ENCODE measurements at regions not wholly inside any gene's neighbourhood (a gene's known extent, or its start where the extent isn't known, plus 50 kb on each side); places are given as distances from the start of the nearest gene placed in this dataset.
"Not testable (repeated sequence)": the region's sequence is repeated elsewhere in the genome, so short reads cannot be mapped to it uniquely, and the experiment has no call there.

DNA sequence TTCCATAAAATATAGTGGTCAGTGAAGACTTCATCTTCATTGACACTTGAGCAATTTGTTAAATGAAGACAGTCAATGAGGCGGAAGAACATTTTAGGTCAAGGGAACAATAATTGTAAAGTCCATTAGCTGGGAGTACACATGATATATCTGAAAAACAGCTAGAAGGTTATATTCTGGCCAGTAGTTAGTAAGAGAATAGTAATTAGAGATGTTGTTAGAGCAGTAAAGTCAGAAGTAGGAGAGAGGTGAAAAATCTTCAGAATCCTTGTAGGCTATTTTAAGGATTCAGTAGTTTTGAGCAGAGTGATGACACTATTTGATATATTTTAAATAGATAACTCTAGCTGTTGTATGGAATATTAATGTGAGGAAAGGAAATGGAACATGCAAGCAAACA lies 915.6 kb upstream of the NEGR1 start:
- TF ChIP-seq, protein P1, sequence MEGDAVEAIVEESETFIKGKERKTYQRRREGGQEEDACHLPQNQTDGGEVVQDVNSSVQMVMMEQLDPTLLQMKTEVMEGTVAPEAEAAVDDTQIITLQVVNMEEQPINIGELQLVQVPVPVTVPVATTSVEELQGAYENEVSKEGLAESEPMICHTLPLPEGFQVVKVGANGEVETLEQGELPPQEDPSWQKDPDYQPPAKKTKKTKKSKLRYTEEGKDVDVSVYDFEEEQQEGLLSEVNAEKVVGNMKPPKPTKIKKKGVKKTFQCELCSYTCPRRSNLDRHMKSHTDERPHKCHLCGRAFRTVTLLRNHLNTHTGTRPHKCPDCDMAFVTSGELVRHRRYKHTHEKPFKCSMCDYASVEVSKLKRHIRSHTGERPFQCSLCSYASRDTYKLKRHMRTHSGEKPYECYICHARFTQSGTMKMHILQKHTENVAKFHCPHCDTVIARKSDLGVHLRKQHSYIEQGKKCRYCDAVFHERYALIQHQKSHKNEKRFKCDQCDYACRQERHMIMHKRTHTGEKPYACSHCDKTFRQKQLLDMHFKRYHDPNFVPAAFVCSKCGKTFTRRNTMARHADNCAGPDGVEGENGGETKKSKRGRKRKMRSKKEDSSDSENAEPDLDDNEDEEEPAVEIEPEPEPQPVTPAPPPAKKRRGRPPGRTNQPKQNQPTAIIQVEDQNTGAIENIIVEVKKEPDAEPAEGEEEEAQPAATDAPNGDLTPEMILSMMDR (IDR thresholded peaks at IDR 0.05): no peak

DNA sequence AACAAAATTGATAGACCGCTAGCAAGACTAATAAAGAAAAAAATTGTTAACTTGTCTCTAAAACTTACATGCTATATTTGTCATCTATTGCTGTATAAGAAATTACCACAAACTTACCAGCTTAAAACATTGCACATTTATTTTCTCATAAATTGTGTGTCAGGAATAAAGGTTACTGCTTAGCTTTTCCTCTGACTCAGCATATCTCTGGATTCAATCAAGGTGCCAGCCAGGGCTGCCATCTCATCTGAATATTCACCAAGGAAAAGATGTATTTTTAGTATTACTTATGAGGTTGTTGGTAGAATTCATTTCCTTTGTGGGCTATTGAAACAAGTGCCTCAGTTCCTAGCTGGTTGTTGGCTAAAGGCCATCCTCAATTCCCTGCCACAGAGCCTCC lies 912.6 kb upstream of the NEGR1 start:
- TF ChIP-seq, protein P1 (IDR thresholded peaks at IDR 0.05): no peak

More for the DNA sequence above, 915.6 kb upstream of the NEGR1 start:
- Mint-ChIP-seq H3K4me1 (no peaks in the 10 kb centered on the region), H3K27ac (no peak overlapping the region), H3K36me3 (ENCODE audit: low read depth) (no peaks in the 10 kb centered on the region), H3K9me3 (no peaks in the 10 kb centered on the region), H3K4me3 (no peak overlapping the region), H3K27me3 (ENCODE audit: low read depth, poor library complexity) (no peaks in the 10 kb centered on the region)
- DNase-seq: no peak

DNA sequence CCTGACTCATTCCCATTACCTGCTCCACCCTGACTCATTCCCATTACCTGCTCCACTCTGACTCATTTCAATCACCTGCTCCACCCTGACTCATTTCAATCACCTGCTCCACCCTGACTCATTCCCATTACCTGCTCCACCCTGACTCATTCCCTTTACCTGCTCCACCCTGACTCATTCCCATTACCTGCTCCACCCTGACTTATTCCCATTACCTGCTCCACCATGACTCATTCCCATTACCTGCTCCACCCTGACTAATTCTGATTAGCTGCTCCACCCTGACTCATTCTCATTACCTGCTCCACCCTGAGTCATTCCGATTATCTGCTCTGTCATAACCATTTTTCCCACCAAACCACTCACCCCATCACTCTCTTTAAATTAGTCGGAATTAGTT lies 901.2 kb upstream of the NEGR1 start:
- H3K27ac Mint-ChIP-seq; H3K4me1 Mint-ChIP-seq; H3K4me3 Mint-ChIP-seq; H3K9me3 Mint-ChIP-seq; H3K36me3 Mint-ChIP-seq (ENCODE audit: low read depth); H3K27me3 Mint-ChIP-seq (ENCODE audit: low read depth, poor library complexity); DNase-seq: not testable (repeated sequence)

More for the DNA sequence above, 912.6 kb upstream of the NEGR1 start:
- H3K4me3 Mint-ChIP-seq: no peak overlapping the region
- no peaks in the 10 kb centered on the region for H3K36me3 Mint-ChIP-seq (ENCODE audit: low read depth)
- no peak for DNase-seq
- H3K27me3 Mint-ChIP-seq (ENCODE audit: low read depth, poor library complexity): no peaks in the 10 kb centered on the region
- no peaks in the 10 kb centered on the region for H3K4me1 Mint-ChIP-seq
- no peak overlapping the region for H3K27ac Mint-ChIP-seq
- no peaks in the 10 kb centered on the region for H3K9me3 Mint-ChIP-seq

DNA sequence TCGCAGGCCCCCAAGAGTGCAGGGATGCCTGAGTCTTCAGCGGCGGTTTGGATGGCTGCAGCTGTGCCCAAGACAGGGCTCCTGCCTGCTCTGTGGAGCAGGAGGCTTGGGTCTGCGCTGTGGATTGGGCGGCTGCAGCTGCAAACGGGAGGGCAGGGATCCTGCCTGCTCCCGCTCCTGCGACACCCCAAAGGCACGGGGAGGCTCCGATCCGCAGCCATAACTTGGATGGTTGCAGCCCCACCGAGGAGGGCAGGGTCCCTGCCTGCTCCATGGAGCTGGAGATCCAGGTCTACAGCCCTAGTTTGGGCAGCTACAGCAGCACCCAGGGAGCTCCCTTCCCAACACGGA lies 898.8 kb upstream of the NEGR1 start:
- TF ChIP-seq, protein P1 (IDR thresholded peaks at IDR 0.05): no peak
- no peaks in the 10 kb centered on the region for H3K9me3 Mint-ChIP-seq

DNA sequence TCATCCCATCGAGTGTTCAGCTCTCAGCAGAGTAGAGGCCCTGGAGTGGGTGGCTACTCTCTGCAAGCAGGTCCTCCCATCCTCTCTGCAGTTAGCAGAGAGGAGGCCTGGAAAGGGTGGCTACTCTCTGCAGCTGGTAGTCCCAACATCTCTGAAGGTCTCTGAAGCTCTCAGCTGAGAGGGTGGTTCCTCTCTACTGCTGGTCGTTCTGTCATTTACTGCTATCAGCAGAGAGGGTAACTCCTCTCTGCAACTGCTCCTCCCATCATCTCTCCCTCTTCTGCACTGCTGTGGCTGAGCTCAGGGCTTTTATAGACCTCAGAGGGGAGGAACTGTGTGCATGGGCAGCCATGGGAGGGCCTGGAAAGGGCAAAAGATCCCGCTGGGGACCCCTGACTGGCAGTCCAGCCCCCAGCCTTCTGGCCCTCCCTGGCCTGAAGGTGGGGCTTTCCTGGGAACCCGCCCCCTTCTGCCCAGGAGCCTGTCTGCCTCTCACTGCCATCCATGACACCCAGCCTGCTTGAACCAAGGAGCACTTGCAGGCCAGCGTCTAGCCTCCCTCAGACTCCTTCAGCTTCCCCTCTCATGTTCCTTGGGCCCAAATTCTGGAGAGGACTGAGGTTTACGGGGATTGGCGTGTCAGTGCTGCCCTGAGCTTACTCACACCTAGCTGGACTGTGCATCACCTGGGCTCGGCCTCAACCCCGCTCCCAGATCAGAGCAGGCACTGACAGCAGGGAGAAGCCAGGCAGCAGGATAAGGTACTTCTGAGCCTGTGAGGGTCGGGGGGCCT lies 898.3 kb upstream of the NEGR1 start:
- TF ChIP-seq, protein P1 (IDR thresholded peaks at IDR 0.05): no peak
- H3K36me3 Mint-ChIP-seq (ENCODE audit: low read depth): no peaks in the 10 kb centered on the region
- H3K4me3 Mint-ChIP-seq: no peak overlapping the region
- H3K4me1 Mint-ChIP-seq: no peaks in the 10 kb centered on the region
- no peaks in the 10 kb centered on the region for H3K27me3 Mint-ChIP-seq (ENCODE audit: low read depth, poor library complexity)
- no peak for DNase-seq
- H3K27ac Mint-ChIP-seq: no peak overlapping the region
- no peaks in the 10 kb centered on the region for H3K9me3 Mint-ChIP-seq

More for the DNA sequence above, 898.8 kb upstream of the NEGR1 start:
- Mint-ChIP-seq H3K4me1 (no peaks in the 10 kb centered on the region), H3K27me3 (ENCODE audit: low read depth, poor library complexity) (no peaks in the 10 kb centered on the region), H3K36me3 (ENCODE audit: low read depth) (no peaks in the 10 kb centered on the region), H3K4me3 (no peak overlapping the region), H3K27ac (no peak overlapping the region)
- no peak for DNase-seq

DNA sequence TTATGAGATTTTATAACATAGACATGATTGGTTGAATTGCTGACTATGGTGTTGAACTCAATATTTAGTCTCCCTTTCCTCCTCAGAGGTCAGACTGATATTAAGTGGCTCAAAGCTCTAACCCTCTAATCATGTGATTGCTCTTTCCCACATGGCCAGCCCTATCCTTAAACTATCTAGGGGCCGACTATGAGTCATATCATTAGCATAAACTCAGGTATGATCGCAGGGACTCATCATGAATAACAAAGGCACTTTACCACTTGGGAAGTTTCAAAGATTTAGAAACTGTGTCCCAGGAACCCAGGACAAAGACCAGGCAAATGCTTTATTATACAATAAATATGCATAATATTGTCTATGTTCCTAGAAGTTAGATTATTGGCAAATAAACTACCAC lies 894.6 kb upstream of the NEGR1 start:
- Mint-ChIP-seq H3K4me1 (no peaks in the 10 kb centered on the region), H3K9me3 (no peaks in the 10 kb centered on the region), H3K4me3 (no peak overlapping the region), H3K27ac (no peak overlapping the region), H3K27me3 (ENCODE audit: low read depth, poor library complexity) (no peaks in the 10 kb centered on the region), H3K36me3 (ENCODE audit: low read depth) (no peaks in the 10 kb centered on the region)
- DNase-seq: no peak
- TF ChIP-seq, protein P1 (IDR thresholded peaks at IDR 0.05): no peak

Data from nephron progenitor cell (in vitro differentiated cells).